Mesendoderm (in vitro differentiated cells): ENCODE measurements at regions not wholly inside any gene's neighbourhood (a gene's known extent, or its start where the extent isn't known, plus 50 kb on each side); places are given as distances from the start of the nearest gene placed in this dataset.

Experiments used
- DNase-seq: peaks from one replicate; pipeline ENCODE4 v3.0.0; 2013
- H2AK5ac ChIP-seq: 2 replicates; pipeline ENCODE4 v1.6.1; 2013; ENCODE audit warnings: low read length, inconsistent platforms
- H2BK120ac ChIP-seq: 2 replicates; pipeline ENCODE4 v1.6.1; 2013; ENCODE audit warnings: low read depth, mild to moderate bottlenecking, low read length, moderate library complexity, mixed read lengths
- H2BK15ac ChIP-seq: replicated peaks from 2 replicates; pipeline ENCODE4 v1.6.1; 2013; ENCODE audit warnings: low read depth, mild to moderate bottlenecking, moderate library complexity
- H2BK5ac ChIP-seq: 2 replicates; pipeline ENCODE4 v1.6.1; 2013; ENCODE audit warnings: low read length, inconsistent platforms
- H3K18ac ChIP-seq: 2 replicates; pipeline ENCODE4 v1.6.1; 2013; ENCODE audit warnings: mild to moderate bottlenecking, low read length, mixed read lengths
- H3K23ac ChIP-seq: one replicate; pipeline ENCODE4 v1.6.1; 2013; ENCODE audit warnings: low read length
- H3K27ac ChIP-seq: 2 replicates; pipeline ENCODE4 v1.5.1; 2013; ENCODE audit warnings: low read depth, mild to moderate bottlenecking, inconsistent platforms, low read length, moderate library complexity
- H3K27me3 ChIP-seq: 2 replicates; pipeline ENCODE4 v1.6.1; 2013; ENCODE audit warnings: low read length, control low read depth, mild to moderate bottlenecking, inconsistent platforms; ENCODE audit not compliant: insufficient read depth, poor library complexity
- H3K36me3 ChIP-seq: 2 replicates; pipeline ENCODE4 v1.6.1; 2013; ENCODE audit warnings: low read length, inconsistent platforms; ENCODE audit not compliant: control insufficient read depth, insufficient read depth
- H3K4ac ChIP-seq: one replicate; pipeline ENCODE4 v1.6.1; 2013; ENCODE audit warnings: low read depth, mild to moderate bottlenecking, low read length, moderate library complexity
- H3K4me1 ChIP-seq: 2 replicates; pipeline ENCODE4 v1.6.1; 2013; ENCODE audit warnings: low read depth, low read length, inconsistent platforms; ENCODE audit not compliant: control insufficient read depth
- H3K4me2 ChIP-seq: 2 replicates; pipeline ENCODE4 v1.6.1; 2013; ENCODE audit warnings: low read length
- H3K4me3 ChIP-seq: 2 replicates; pipeline ENCODE4 v1.5.1; 2013; ENCODE audit warnings: mild to moderate bottlenecking, low read length
- H3K56ac ChIP-seq: one replicate; pipeline ENCODE4 v1.6.1; 2013; ENCODE audit warnings: low read length
- H3K79me1 ChIP-seq: 2 replicates; pipeline ENCODE4 v1.6.1; 2013; ENCODE audit warnings: low read length, inconsistent platforms
- H3K79me2 ChIP-seq: 2 replicates; pipeline ENCODE4 v1.6.1; 2013; ENCODE audit warnings: mild to moderate bottlenecking, low read length; ENCODE audit not compliant: control insufficient read depth, insufficient read depth
- H3K9ac ChIP-seq: 2 replicates; pipeline ENCODE4 v1.6.1; 2013; ENCODE audit warnings: low read length, inconsistent platforms
- H4K5ac ChIP-seq: one replicate; pipeline ENCODE4 v1.6.1; 2013; ENCODE audit warnings: low read length
- H4K8ac ChIP-seq: one replicate; pipeline ENCODE4 v1.6.1; 2013; ENCODE audit warnings: low read depth, mild to moderate bottlenecking, control low read depth, low read length, moderate library complexity
- WGBS: extraction: QIAGEN DNeasy Blood & Tissue Kit; methylation state at CpG from one replicate; pipeline ENCODE4 v1.1.7; 2013; ENCODE audit warnings: low lambda C conversion rate, missing lambda C conversion rate; ENCODE audit not compliant: insufficient coverage; ENCODE audit errors: extremely low coverage; 5-methylcytosine and 5-hydroxymethylcytosine counted together

DNA sequence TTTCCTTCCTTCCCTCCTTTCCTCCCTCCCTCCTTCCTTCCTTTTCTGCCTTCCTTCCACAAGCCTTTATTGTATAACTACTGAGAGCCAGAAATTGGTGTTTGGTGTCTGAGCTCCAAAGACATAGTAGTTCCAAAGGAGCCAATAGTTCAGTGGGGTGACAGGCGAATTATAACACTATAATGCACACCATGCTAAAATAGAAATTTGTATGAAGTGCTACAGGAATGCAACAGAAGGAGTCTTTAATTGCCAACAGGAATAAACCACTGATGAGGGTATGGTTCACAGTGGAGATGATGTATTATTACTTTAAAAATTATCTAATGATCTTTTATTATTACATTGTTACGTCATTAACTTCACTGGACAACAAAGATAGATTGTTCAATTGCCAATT lies 158.8 kb upstream of the SP8 start:
- DNase-seq: no peak
- Histone ChIP-seq H4K8ac (no peak overlapping the region), H3K4me1 (no peaks in the 10 kb centered on the region), H3K4ac (no peak overlapping the region), H3K4me2 (no peak overlapping the region), H3K36me3 (no peaks in the 10 kb centered on the region), H3K79me2 (no peaks in the 10 kb centered on the region), H3K9ac (no peak overlapping the region), H3K23ac (no peak overlapping the region), H4K5ac (no peak overlapping the region), H3K27ac (no peak overlapping the region), H2BK120ac (no peak overlapping the region), H3K4me3 (no peak overlapping the region), H2BK15ac (no peak overlapping the region), H3K56ac (no peak overlapping the region), H3K79me1 (no peaks in the 10 kb centered on the region), H2BK5ac (no peak overlapping the region), H3K27me3 (no peaks in the 10 kb centered on the region), H3K18ac (no peak overlapping the region), H2AK5ac (no peak overlapping the region)
- WGBS: no CpG with 5 or more reads among the region's 2 CpGs

DNA sequence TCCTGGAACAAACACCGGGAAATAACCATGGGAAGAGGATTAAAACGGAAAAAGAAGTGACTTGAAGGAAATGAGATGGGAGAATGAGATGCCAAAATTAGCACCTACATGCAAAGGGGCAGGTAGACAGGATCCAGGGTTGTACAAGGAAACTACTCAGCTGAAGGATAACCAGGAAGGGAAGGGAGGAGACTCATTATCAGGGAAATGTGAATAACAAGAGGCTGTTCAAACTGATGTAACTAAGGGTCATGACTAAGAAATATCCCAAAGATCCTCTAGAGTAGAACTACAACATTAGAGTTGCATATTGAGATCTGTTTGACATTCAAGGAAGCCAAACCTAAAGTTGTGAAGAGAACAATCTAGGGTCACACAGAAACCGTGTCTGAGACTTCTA lies 166.2 kb upstream of the SP8 start:
- DNase-seq: peak; percentile 56
- Histone ChIP-seq H2BK120ac (no peak overlapping the region), H3K4me3 (no peak overlapping the region), H3K9ac (no peak overlapping the region), H3K4ac (no peak overlapping the region), H3K4me1 (no peaks in the 10 kb centered on the region), H3K36me3 (no peaks in the 10 kb centered on the region), H3K27ac (no peak overlapping the region), H4K8ac (no peak overlapping the region), H3K79me2 (no peaks in the 10 kb centered on the region), H2BK15ac (no peak overlapping the region), H2BK5ac (no peak overlapping the region), H3K23ac (no peak overlapping the region), H3K27me3 (no peaks in the 10 kb centered on the region), H3K79me1 (no peaks in the 10 kb centered on the region), H2AK5ac (no peak overlapping the region), H3K4me2 (no peak overlapping the region), H3K18ac (no peak overlapping the region), H4K5ac (no peak overlapping the region), H3K56ac (no peak overlapping the region)
- no CpG with 5 or more reads among the region's 3 CpGs for WGBS

DNA sequence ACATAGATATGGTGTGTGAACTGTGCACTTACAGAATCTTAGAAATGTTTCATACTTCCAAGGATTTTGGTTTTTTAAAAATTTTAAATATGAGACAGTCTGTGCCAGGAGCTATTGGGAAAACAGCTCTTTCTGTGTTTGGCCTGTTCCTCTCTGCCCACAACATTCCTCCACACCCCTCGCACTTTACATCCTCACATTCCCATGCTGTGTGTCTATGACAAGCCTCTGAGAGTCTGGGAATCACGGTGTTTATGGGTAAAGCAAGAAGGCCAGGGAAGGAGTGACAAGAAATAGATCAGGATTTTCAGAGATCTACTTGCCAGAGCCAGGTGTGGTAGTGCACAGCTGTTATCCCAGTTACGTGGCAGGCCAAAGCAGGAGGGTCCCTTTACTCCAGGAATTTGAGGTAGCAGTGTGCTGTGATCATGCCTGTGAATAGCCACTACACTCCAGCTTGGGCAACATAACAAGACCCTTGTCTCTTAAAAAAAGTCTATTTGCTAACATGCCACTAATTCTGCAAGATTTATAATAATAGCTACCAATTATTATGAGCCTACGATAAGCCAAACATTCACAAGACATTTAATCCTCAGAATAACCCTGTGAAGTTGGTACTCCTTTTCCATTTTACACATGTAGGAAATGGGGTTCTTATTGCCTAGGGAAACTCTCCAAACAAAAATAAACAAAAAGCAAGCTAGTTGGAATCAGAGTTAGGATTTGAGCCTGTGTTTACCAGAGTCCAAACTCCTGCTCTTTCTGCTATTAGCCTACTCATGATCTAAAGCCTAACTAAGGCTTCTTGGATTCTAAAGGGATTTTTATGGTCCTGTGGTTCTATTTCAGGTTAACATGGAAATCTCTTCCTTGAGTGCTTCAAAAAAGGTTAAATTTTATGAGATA lies 168.3 kb upstream of the SP8 start:
- H3K18ac ChIP-seq: no peak overlapping the region

DNA sequence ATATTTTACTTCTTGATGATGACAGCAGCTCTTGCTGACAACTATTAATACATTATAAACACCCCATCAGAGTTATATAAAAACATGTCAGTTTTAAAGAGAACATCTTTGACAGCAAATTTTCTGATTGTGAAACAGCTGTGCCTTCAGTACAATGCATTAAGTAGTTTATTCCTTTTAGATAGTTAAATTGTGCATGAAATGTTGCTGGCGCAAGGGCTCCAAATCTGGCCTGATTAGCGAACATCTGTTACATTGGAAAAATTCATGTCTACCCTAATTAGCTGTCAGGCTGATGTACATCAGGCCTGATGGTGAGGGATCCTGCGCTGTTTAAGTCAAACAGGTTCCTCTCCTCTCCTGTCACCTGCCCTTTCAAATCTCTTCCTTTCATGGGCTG lies 171.9 kb upstream of the SP8 start:
- H3K23ac ChIP-seq: no peak overlapping the region
- no peak overlapping the region for H2BK15ac ChIP-seq
- H3K4ac ChIP-seq: no peak overlapping the region
- H3K36me3 ChIP-seq: no peaks in the 10 kb centered on the region
- no peak overlapping the region for H3K18ac ChIP-seq
- H3K79me1 ChIP-seq: no peaks in the 10 kb centered on the region
- no peak overlapping the region for H3K9ac ChIP-seq
- no CpG with 5 or more reads among the region's 3 CpGs for WGBS
- H4K8ac ChIP-seq: no peak overlapping the region
- H2AK5ac ChIP-seq: no peak overlapping the region
- no peak overlapping the region for H3K4me2 ChIP-seq
- H3K4me1 ChIP-seq: no peaks in the 10 kb centered on the region
- no peak overlapping the region for H3K27ac ChIP-seq
- no peak overlapping the region for H4K5ac ChIP-seq
- no peak overlapping the region for H2BK120ac ChIP-seq
- H3K4me3 ChIP-seq: no peak overlapping the region
- no peak for DNase-seq
- no peaks in the 10 kb centered on the region for H3K79me2 ChIP-seq
- H3K56ac ChIP-seq: no peak overlapping the region
- H2BK5ac ChIP-seq: no peak overlapping the region
- no peaks in the 10 kb centered on the region for H3K27me3 ChIP-seq

More for the DNA sequence above, 168.3 kb upstream of the SP8 start:
- H3K36me3 ChIP-seq: no peaks in the 10 kb centered on the region
- no CpG with 5 or more reads among the region's 4 CpGs for WGBS
- H3K79me2 ChIP-seq: no peaks in the 10 kb centered on the region
- H3K23ac ChIP-seq: no peak overlapping the region
- H2BK15ac ChIP-seq: no peak overlapping the region
- H3K4me1 ChIP-seq: no peaks in the 10 kb centered on the region
- no peaks in the 10 kb centered on the region for H3K27me3 ChIP-seq
- no peak overlapping the region for H3K27ac ChIP-seq
- no peaks in the 10 kb centered on the region for H3K79me1 ChIP-seq
- H2BK5ac ChIP-seq: no peak overlapping the region
- no peak overlapping the region for H3K9ac ChIP-seq
- no peak overlapping the region for H3K4me2 ChIP-seq
- H3K4ac ChIP-seq: no peak overlapping the region
- no peak overlapping the region for H2AK5ac ChIP-seq
- H4K8ac ChIP-seq: no peak overlapping the region
- peak; percentile 68 for DNase-seq
- no peak overlapping the region for H2BK120ac ChIP-seq
- no peak overlapping the region for H3K56ac ChIP-seq
- H3K4me3 ChIP-seq: no peak overlapping the region
- H4K5ac ChIP-seq: no peak overlapping the region

DNA sequence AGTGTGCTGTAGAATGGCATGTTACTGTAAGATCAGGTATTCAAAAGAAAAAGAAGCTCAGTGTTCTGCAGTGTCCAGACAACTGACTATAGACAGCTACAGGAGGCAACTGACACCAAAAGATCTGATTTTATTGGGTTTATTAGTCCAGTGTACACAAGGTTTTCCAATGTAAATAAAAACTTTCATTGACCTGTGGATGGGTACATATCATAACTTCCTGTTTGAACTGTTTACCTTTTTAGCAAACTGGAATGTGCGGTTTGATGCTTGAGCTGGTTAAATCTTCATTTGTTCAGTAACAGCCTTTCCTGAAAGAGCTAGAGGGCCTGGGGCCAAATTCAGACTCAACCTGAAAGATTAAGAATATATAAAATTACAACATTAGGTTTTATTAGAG lies 172.6 kb upstream of the SP8 start:
- Histone ChIP-seq H3K4me1 (no peaks in the 10 kb centered on the region), H2BK15ac (no peak overlapping the region), H3K4me2 (no peak overlapping the region), H2BK120ac (no peak overlapping the region), H2BK5ac (no peak overlapping the region), H3K56ac (no peak overlapping the region), H4K5ac (no peak overlapping the region), H3K79me2 (no peaks in the 10 kb centered on the region), H3K4me3 (no peak overlapping the region), H4K8ac (no peak overlapping the region), H3K4ac (no peak overlapping the region), H3K23ac (no peak overlapping the region), H2AK5ac (no peak overlapping the region), H3K18ac (no peak overlapping the region), H3K27me3 (no peaks in the 10 kb centered on the region), H3K79me1 (no peaks in the 10 kb centered on the region), H3K9ac (no peak overlapping the region), H3K27ac (no peak overlapping the region), H3K36me3 (no peaks in the 10 kb centered on the region)
- no CpG with 5 or more reads among the region's 1 CpG for WGBS
- no peak for DNase-seq
